B cell (primary cell): ENCODE measurements at regions not wholly inside any gene's neighbourhood (a gene's known extent, or its start where the extent isn't known, plus 50 kb on each side); places are given as distances from the start of the nearest gene placed in this dataset.

ENCODE experiments used
- ATAC-seq: fragments of 200-7000 bp; cut with Tn5 transposase; one replicate; pipeline ENCODE4 v1.10.0; 2021; ENCODE audit warnings: low read depth, mild to moderate bottlenecking, moderate number of reproducible peaks, moderate library complexity
- CTCF ChIA-PET: fragments of 350-600 bp; sonication (Branson Sonifier 250); formaldehyde crosslinking; loops from one replicate; lab custom pipeline; 2021; ENCODE audit warnings: antibody characterized with exemption, inconsistent platforms; lab: Charles Lee
- POLR2A ChIA-PET: fragments of 350-600 bp; sonication (Branson Sonifier 250); formaldehyde crosslinking; loops from one replicate; lab custom pipeline; 2021; ENCODE audit warnings: antibody characterized with exemption; lab: Charles Lee
- DNase-seq: peaks from one replicate; pipeline ENCODE4 v3.0.0; 2013
- H2AFZ ChIP-seq: 2 replicates; pipeline ENCODE4 v1.6.1; 2012; ENCODE audit warnings: mild to moderate bottlenecking, low read depth, low read length; ENCODE audit not compliant: insufficient read depth, poor library complexity, severe bottlenecking
- H3K27ac ChIP-seq, 2 donors: 1 replicate in 1 of 2; 2 replicates in 1 of 2; pipeline ENCODE4 v1.5.1; 2012 to 2013; ENCODE audit warnings: low read length in 2 of 2, mild to moderate bottlenecking in 2 of 2, moderate library complexity in 1 of 2
- H3K27me3 ChIP-seq, 4 experiments: fragments of 200-600 bp in 1 of 4; sonication (generic) in 1 of 4; replicated peaks in 1 of 4; 1 replicate in 2 of 4; 2 replicates in 2 of 4; pipeline versions ENCODE4 v1.6.1 to v1.7.0; 2013 to 2016; ENCODE audit warnings: low read length in 3 of 4, mild to moderate bottlenecking in 2 of 4, mixed read lengths in 1 of 4, moderate library complexity in 1 of 4; ENCODE audit not compliant: insufficient read depth in 4 of 4, control insufficient read depth in 3 of 4; ENCODE audit errors: control extremely low read depth in 1 of 4
- H3K36me3 ChIP-seq, 2 experiments: replicated peaks in 1 of 2; 1 replicate in 1 of 2; 2 replicates in 1 of 2; pipeline versions ENCODE4 v1.6.1 to v1.7.1; 2013; ENCODE audit warnings: low read length in 1 of 2; ENCODE audit not compliant: insufficient read depth in 2 of 2, control insufficient read depth in 1 of 2; ENCODE audit errors: control extremely low read depth in 1 of 2, extremely low read depth in 1 of 2
- H3K4me1 ChIP-seq, 2 donors: fragments of 200-600 bp in 1 of 2; sonication (generic) in 1 of 2; 1 replicate in 1 of 2; 2 replicates in 1 of 2; pipeline versions ENCODE4 v1.5.1 to v1.6.1; 2013 to 2017; ENCODE audit warnings: low read length in 2 of 2; ENCODE audit not compliant: control insufficient read depth in 2 of 2, insufficient read depth in 2 of 2
- H3K4me2 ChIP-seq: replicated peaks from 2 replicates; pipeline ENCODE3; 2012; ENCODE audit warnings: mild to moderate bottlenecking, low read depth, low read length; ENCODE audit not compliant: poor library complexity, severe bottlenecking
- H3K4me3 ChIP-seq, 5 experiments: fragments of 200-600 bp in 1 of 5; sonication (generic) in 1 of 5; 1 replicate in 3 of 5; 2 replicates in 2 of 5; pipeline versions ENCODE4 v1.5.1 to v1.7.0; 2011 to 2016; ENCODE audit warnings: low read length in 4 of 5, mild to moderate bottlenecking in 4 of 5, low read depth in 2 of 5, control low read depth in 1 of 5, moderate library complexity in 1 of 5; ENCODE audit not compliant: insufficient read depth in 1 of 5; ENCODE audit errors: control extremely low read depth in 1 of 5, extremely low read depth in 1 of 5
- H3K79me2 ChIP-seq: fragments of 200-600 bp; sonication (generic); one replicate; pipeline ENCODE4 v1.6.0; 2016; ENCODE audit warnings: low read length; ENCODE audit not compliant: control insufficient read depth, insufficient read depth
- H3K9ac ChIP-seq: fragments of 200-600 bp; sonication (generic); 2 replicates; pipeline ENCODE4 v1.6.1; 2017; ENCODE audit warnings: mild to moderate bottlenecking, low read length, moderate library complexity
- H3K9me3 ChIP-seq, 3 donors: one replicate each; pipeline versions ENCODE4 v1.6.1 to v1.7.1; 2013; ENCODE audit warnings: low read length in 2 of 3; ENCODE audit not compliant: control insufficient read depth in 2 of 3, insufficient read depth in 1 of 3; ENCODE audit errors: control extremely low read depth in 1 of 3
- H4K20me1 ChIP-seq: 2 replicates; pipeline ENCODE4 v1.6.0; 2012; ENCODE audit warnings: mild to moderate bottlenecking, low read length; ENCODE audit not compliant: insufficient read depth, control insufficient read depth, poor library complexity, severe bottlenecking
- H3K27ac Mint-ChIP-seq: one replicate; pipeline ENCODE4 v1.8.0; 2021; ENCODE audit warnings: mixed read lengths
- H3K27me3 Mint-ChIP-seq: one replicate; pipeline ENCODE4 v1.8.0; 2021; ENCODE audit warnings: mixed read lengths
- H3K4me1 Mint-ChIP-seq: one replicate; pipeline ENCODE4 v1.8.0; 2021; ENCODE audit warnings: mixed read lengths
- H3K4me3 Mint-ChIP-seq: one replicate; pipeline ENCODE4 v1.8.0; 2021; ENCODE audit warnings: mixed read lengths
- H3K9me3 Mint-ChIP-seq: one replicate; pipeline ENCODE4 v1.8.0; 2022; ENCODE audit warnings: mixed read lengths; ENCODE audit not compliant: insufficient read depth
- CTCF ChIP-seq: fragments of 200-600 bp; IDR thresholded peaks from one replicate; pipeline ENCODE4 v1.8.0; 2022; ENCODE audit warnings: antibody characterized with exemption, mild to moderate bottlenecking
- EZH2 ChIP-seq: IDR thresholded peaks from 2 replicates; pipeline ENCODE4 v1.6.1; 2012; ENCODE audit warnings: borderline replicate concordance, low read depth, mild to moderate bottlenecking, moderate library complexity, low read length; ENCODE audit not compliant: insufficient read depth, poor library complexity, severe bottlenecking
- WGBS: methylation state at CpG from one replicate; pipeline ENCODE4 v1.1.5; 2013; ENCODE audit warnings: missing lambda C conversion rate; ENCODE audit not compliant: insufficient coverage; 5-methylcytosine and 5-hydroxymethylcytosine counted together
- intact Hi-C: fragments of 100-400 bp; cut with micrococcal nuclease; formaldehyde crosslinking; loops from one replicate; pipeline ENCODE4 v1.10.0; 2022

GRCh38 chr17:77386502-77387192 lies 245.9 kb downstream of the SEC14L1 start:
- TF ChIP-seq EZH2: no peak
- TF ChIP-seq CTCF: no peak
- peaks cover 39% of the 10 kb centered on the region for H3K4me1 Mint-ChIP-seq
- peaks cover 25 to 52% of the 10 kb centered on the region in 2 donors for H3K4me1 ChIP-seq

GRCh38 chr17:77387891-77388290 lies 247.1 kb downstream of the SEC14L1 start:
- Histone ChIP-seq H4K20me1 (no peaks in the 10 kb centered on the region), H3K79me2 (peaks cover 53% of the 10 kb centered on the region), H3K27ac (no peak overlapping the region), H2AFZ (no peak overlapping the region), H3K9me3 (no peaks in the 10 kb centered on the region), H3K4me1 (peaks cover 27 to 52% of the 10 kb centered on the region in 2 donors), H3K36me3 (no peaks in the 10 kb centered on the region), H3K27me3 (no peaks in the 10 kb centered on the region), H3K4me3 (no peak overlapping the region), H3K9ac (no peak overlapping the region), H3K4me2 (no peak overlapping the region)
- POLR2A ChIA-PET: interaction anchor here (1.1 kb wide), 1 partner anchor 18 kb away, joined by 3 read pairs; no protein-coding TSS in a partner anchor
- intact Hi-C loops: no loop called here
- H3K4me3 Mint-ChIP-seq: no peak overlapping the region
- peaks cover 40% of the 10 kb centered on the region for H3K4me1 Mint-ChIP-seq
- ATAC-seq (no peak), DNase-seq (no peak)
- 86% methylated on average over 13 of the region's 14 CpGs for WGBS
- H3K27me3 Mint-ChIP-seq: no peaks in the 10 kb centered on the region
- TF ChIP-seq CTCF: no peak
- TF ChIP-seq EZH2: no peak
- H3K27ac Mint-ChIP-seq: peak overlapping the region; percentile 53
- no peaks in the 10 kb centered on the region for H3K9me3 Mint-ChIP-seq
- CTCF ChIA-PET: interaction anchor here (1.1 kb wide), 1 partner anchor 14 kb away, joined by 3 read pairs; no protein-coding TSS in a partner anchor

More at GRCh38 chr17:77386502-77387192, 245.9 kb downstream of the SEC14L1 start:
- Histone ChIP-seq H3K4me2 (no peak overlapping the region), H3K9me3 (no peaks in the 10 kb centered on the region), H3K4me3 (no peak overlapping the region), H3K9ac (no peak overlapping the region), H3K27ac (no peak overlapping the region), H3K79me2 (peaks cover 45% of the 10 kb centered on the region), H3K36me3 (no peaks in the 10 kb centered on the region), H3K27me3 (no peaks in the 10 kb centered on the region), H2AFZ (no peak overlapping the region), H4K20me1 (no peaks in the 10 kb centered on the region)
- ATAC-seq: no peak
- DNase-seq: no peak
- ChIA-PET CTCF (interaction anchor here (1.1 kb wide), 3 partner anchors 12 to 62 kb away, joined by 3 read pairs; no protein-coding TSS in a partner anchor), POLR2A (interaction anchor here (0.6 to 1.1 kb wide), 2 partner anchors 19 to 36 kb away, joined by 3 read pairs; no protein-coding TSS in a partner anchor)
- Mint-ChIP-seq H3K27me3 (no peaks in the 10 kb centered on the region), H3K4me3 (no peak overlapping the region), H3K27ac (peak overlapping the region; percentile 61), H3K9me3 (no peaks in the 10 kb centered on the region)
- WGBS: 89% methylated on average over 8 of the region's 8 CpGs
- intact Hi-C loops: no loop called here
